ENCODE measurements at regions not wholly inside any gene's neighbourhood (a gene's known extent, or its start where the extent isn't known, plus 50 kb on each side); places are given as distances from the start of the nearest gene placed in this dataset.
A peak's percentile ranks its signal among the peaks of the same experiment; 100 is the strongest.
"Not testable (repeated sequence)": the region's sequence is repeated elsewhere in the genome, so short reads cannot be mapped to it uniquely, and the experiment has no call there.

DNA sequence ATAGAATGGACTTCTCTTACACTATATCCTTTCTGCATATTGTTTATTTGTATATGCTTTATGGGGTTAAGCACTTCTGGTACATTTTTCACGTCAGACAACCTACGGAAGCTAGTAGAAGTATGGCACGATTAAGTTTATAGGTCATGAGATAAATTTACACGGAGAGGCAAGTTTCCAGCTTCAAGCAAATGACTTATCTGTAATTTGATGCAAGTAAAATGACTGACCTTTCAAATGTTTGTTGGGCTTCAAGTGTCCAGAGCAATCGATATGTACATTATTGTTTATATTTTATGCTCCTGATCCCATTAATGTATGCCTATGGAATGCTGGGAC lies 97.5 kb upstream of the EFEMP1 start:
- no peak for DNase-seq (ENCODE audit: low spot score)

GRCh38 chr2:56021579-56021978 lies 98.0 kb upstream of the EFEMP1 start:
- DNase-seq (ENCODE audit: low spot score), result peak; percentile 37

- peak; percentile 16 for DNase-seq (ENCODE audit: low spot score)
These were observed 102.0 kb upstream of the EFEMP1 start for GRCh38 chr2:56025469-56026193.

GRCh38 chr2:56026828-56027227 lies 103.2 kb upstream of the EFEMP1 start:
- no peak for DNase-seq (ENCODE audit: low spot score)

GRCh38 chr2:56030062-56030461 lies 106.5 kb upstream of the EFEMP1 start:
- no peak for DNase-seq (ENCODE audit: low spot score)

DNA sequence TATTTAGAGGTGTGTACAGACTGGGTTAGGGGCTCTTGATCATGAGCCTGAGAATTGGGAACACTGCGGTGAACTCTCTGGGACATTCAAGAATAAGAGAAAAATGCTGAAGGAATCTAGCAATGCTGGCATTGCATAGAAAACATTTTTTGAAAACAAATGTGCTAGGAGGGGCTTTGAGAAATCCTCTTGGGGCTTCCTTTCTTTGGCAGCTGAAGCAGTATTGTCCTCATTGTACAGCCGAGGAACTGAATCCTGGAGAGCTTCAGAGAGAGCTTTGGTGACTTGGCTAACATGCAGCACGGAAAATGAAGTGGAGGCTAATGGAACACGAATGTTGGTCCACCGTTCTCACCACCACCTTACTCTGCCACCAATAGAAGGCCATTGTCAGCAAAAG lies 107.3 kb upstream of the EFEMP1 start:
- no peak for DNase-seq (ENCODE audit: low spot score)

DNA sequence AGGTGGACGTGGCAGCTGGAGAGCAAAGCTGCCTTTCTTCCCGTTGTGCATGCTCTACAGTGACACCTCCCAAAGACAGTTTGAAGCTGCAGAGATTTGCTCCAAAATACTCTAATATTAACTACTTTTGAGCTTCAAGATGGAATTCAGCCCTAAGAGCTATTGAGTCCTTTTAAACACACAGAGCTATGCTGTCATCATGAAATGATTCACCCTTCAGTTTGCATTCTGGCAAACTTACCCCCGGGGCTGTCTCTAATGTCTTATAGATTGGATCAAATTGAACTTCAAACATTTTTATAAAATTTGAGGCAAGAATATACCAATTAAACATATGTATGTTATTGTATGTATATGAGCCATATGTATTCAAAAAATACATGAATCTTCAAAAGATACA lies 110.7 kb upstream of the EFEMP1 start:
- no peak for DNase-seq (ENCODE audit: low spot score)

DNA sequence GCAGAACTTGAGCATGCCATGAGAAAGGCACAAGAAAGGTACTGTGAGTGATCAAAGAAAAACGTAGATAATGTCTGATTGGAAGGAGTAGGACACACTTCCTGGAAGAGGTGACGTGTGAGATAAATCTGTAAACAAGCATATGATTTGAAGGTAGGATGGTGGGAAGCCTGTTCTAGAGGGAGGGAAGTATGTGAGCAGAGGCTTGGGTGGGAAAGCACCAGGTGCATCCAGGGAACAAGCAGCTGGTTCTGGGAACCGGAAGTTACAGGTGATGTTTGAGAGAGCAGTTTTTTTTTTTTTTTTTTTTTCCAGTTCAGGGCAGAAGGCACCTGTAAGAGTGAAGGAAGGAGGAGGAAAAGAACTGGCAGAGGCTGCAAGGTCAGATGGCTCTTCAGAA lies 116.6 kb upstream of the EFEMP1 start:
- no peak for DNase-seq (ENCODE audit: low spot score)

DNA sequence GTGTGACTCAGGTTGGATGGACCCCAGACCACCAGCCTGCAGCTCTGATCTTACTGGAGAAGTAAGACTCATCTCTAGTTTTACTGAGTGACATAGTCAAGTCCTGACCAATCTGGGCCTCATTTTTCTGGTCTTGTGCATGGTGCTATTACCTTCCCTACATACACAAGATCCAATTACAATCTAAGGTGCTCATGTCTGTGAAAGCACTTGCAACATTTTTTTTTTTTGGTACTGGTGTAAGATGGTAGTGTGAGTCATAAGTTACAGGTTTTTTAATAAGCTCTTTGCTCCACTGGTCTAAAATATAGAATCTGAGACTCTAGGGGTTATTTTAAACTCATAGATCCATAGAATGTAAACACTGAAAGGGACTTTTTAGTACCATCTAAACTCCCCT lies 117.3 kb upstream of the EFEMP1 start:
- DNase-seq (ENCODE audit: low spot score), result peak; percentile 15

GRCh38 chr2:56047136-56047535 lies 123.6 kb upstream of the EFEMP1 start:
- DNase-seq (ENCODE audit: low spot score), result no peak

GRCh38 chr2:56049233-56049845 lies 125.8 kb upstream of the EFEMP1 start:
- no peak for DNase-seq (ENCODE audit: low spot score)

- DNase-seq (ENCODE audit: low spot score), result no peak
These were observed 130.1 kb upstream of the EFEMP1 start for GRCh38 chr2:56053679-56054078.

GRCh38 chr2:56055405-56055804 lies 128.4 kb upstream of the CCDC85A start:
- no peak for DNase-seq (ENCODE audit: low spot score)

GRCh38 chr2:56061327-56061726 lies 122.5 kb upstream of the CCDC85A start:
- DNase-seq (ENCODE audit: low spot score), result not testable (repeated sequence)

DNA sequence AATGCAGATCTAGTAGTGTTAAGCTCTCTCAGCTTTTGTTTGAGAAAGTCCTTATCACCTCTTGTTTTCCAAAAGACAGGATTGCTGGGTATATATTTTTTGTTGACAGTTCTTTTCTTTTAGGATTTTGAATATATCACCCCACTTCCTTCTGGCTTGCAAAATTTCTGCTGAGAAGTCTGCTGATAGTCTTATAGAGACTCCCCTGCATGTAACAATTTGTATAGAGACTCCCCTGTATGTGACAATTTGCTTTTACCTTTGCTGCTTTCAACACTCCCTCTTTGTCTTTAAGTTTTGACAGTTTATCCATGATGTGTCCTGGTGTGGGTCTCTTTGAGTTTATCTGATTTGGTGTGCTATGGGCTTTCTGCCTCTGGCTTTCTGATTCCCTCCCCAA lies 115.0 kb upstream of the CCDC85A start:
- DNase-seq (ENCODE audit: low spot score), result no peak

GRCh38 chr2:56077359-56077915 lies 106.4 kb upstream of the CCDC85A start:
- DNase-seq (ENCODE audit: low spot score), result peak; percentile 27

DNA sequence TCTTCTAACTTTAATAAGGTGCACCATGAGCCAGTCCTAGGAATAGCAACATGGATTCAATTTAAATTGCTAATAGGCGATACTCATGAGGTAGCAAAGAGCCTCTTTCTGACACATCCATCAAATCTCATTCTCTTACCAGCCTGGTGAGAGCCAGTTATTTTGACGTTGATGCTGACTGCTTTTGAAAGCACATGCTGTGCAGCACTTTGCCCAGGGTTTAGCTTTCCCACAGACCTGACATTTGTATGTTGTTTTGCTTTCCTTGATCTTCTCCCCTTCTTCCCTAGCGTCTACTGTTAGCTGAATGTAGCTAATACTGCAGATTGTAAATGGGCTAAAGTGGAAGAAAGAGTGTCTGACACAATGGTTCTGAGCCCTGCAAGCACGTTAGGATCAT lies 101.1 kb upstream of the CCDC85A start:
- no peak for DNase-seq (ENCODE audit: low spot score)

- no peak for DNase-seq (ENCODE audit: low spot score)
These were observed 99.5 kb upstream of the CCDC85A start for GRCh38 chr2:56084111-56084901.

GRCh38 chr2:56086336-56086735 lies 97.5 kb upstream of the CCDC85A start:
- DNase-seq (ENCODE audit: low spot score), result no peak

DNA sequence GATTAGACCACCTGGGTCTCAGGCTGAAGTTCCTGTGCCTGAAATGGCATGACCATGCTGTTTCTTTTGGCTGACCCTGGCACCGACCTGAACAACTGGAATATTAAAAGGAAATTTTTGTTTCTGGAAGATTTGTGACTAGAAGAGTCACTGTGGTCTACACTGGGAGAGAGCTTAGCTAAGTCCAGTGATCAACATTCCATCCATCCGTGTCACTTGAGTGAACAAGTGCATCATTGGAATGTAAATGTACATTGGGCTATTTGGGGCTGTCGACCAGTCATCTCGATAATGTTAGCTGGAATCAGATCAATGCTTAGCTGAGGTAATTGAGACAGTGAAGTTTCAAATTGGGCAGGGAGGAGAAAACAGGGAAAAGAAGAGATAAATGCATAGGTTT lies 95.4 kb upstream of the CCDC85A start:
- peak; percentile 57 for DNase-seq (ENCODE audit: low spot score)

- no peak for DNase-seq (ENCODE audit: low spot score)
These were observed 93.9 kb upstream of the CCDC85A start for GRCh38 chr2:56089931-56090330.

DNA sequence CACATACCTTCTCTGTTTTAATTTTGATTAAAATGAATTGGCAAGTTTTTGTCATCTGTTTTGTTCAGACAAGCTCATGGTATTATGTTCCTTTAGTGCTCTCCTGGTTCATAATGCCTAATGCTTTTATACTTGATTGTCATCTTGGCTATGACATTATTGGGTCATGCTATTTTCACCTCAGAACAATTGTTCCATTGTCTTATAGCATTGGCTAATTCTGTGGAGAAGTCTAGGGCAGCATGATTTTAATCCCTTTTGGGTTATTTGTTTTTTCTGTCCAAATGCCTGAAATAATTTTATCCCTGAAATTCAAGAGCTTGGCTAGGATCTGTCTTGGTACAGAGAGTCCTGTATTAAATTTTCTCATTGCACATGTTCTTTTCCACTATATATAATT lies 83.8 kb upstream of the CCDC85A start:
- DNase-seq (ENCODE audit: low spot score), result no peak

GRCh38 chr2:56100791-56101312 lies 82.9 kb upstream of the CCDC85A start:
- DNase-seq (ENCODE audit: low spot score), result no peak

All from kidney tubule cell (primary cell).